Kasumi-1 (cell line): ENCODE measurements at regions not wholly inside any gene's neighbourhood (a gene's known extent, or its start where the extent isn't known, plus 50 kb on each side); places are given as distances from the start of the nearest gene placed in this dataset.

Experiments used
- DNase-seq, 2 experiments: peaks; one replicate each; lab custom pipeline; 2025; lab: John Stamatoyannopoulos, UW

DNA sequence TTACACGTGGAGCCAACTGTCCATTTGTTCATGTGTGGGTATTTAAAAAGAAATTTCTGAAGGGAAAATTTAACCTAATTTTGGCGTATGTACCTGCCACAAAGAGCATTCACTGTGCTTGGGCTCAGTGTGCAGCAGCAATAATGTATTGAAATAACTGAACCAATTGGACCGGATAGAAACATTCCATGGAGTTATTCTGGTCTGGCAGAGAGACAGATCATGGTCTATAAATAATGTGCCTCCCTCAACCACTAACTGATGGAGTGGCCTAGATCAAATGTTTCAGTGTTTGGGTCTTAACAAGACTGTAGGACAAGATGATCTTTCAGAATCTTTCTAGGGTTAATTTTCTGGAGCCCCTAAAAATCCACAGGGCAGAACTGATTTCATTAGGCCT, 469.7 kb downstream of the PRELID2 start:
- no peak for DNase-seq

DNA sequence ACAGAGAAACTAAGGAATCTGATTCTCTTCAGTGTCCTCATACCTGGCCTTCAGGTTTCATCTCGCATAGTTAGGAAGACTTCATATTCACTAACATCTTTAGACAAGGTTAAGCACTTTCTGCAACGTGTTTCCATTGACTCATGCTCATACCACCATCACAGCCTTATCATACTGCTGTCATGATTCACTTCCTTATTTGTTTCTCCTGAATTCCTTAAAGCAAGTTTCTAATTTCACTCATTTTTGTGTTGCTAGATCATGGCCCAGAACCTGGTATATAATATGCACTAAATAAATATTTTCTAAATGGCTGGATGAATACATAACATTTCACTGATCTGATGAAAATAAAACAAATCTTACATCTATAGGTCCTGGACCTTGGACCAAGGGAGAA, 472.9 kb downstream of the PRELID2 start:
- no peak for DNase-seq

DNA sequence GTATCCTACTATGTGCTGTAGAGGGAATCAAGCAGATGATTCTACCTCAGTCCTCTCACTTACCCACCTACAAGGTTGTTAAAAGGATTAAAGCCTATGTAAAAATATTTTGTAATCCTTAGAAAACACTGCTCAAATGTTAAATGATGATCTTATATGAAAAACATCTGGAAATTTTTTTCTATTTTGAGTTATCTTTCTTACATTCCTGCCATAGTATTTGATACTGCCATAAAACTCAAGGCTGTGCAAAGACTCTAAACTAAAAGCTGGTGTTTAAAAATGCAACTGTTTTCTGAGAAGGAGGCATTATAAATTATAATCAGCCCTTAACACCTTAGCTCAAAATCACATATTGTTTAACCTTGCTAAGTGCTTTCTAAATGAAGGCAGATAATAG, 474.2 kb downstream of the PRELID2 start:
- no peak for DNase-seq

DNA sequence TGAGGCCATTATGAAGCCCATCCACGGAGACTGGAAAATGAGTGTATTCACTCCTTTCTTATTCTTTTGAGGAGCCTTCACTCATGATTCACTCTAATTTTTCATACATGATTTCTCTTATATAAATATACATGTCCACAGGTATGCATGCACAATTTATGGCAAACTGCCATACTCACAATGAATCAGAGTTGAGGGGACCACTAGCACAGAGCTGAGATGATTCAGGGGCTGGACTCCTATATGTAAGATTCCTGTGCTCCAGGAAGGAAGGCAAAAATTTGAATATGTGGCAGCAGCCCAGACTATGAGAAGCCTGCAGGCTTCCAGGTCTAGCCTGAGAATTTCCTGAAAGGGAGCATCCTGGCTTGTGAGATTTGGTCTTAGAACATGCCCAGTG, 484.6 kb downstream of the PRELID2 start:
- DNase-seq: no peak

DNA sequence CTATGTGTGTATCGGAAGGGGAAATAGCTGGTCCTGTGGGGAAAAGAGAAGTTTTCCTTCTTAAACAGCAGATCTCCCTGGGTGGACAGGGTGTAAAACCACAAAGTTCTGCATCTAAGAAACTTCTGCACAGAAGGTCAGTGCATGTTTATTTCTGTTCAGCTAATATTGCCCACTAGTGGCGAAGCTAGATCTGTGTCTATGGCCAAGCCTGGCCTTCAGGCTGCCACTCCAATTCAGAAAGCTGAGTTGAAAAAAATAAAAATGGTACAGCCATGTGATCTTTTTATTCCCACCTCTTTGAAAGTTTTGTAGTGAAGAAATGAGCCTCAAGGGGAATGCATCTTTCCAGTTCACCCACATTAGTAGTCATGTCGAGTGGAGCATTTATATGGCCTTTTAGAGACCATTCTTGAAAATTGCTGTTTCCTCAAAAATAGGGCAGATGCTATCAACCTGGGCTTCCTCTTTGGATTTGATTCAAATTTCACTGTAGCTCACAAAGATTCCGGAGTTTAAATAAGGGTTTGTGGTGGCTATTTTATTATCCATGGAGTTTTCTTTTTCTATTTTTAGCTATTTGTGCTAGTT, 488.0 kb downstream of the PRELID2 start:
- DNase-seq: peak; percentile 14 to 53

DNA sequence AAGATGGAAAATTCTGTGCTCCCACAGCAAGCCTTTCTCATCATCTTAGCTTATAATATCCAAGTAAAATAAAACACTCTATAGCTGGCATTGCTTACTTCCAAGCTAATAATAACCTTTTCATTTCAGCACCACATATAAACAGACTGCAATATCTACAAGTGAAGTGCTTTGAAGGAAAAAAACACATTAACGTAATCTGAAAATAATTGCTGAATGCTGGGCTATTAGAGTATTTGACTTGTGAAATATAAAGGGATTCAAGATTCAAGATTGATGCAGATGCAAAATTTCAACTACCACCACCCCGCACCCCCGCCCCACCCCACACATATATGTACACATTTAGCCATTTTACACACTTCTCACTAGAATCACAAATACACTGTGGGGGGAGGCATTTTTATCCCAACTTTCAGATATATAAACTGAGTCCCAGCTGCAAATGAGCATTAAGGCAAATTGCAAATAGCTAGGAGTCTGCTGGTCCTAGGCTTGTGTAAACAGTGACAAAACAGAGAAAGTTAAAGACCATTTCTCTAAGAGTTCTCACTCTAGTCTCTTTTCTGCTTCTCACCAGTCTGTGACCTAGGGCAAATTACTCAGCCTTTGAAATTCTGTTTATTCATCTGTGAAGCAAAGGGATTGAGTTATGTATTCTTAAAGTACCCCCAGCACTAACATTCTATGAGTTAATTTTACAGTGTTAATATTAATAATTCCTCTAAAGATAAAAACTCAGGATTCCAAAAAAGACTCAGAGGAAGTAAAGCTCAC, 489.4 kb downstream of the PRELID2 start:
- DNase-seq: no peak

DNA sequence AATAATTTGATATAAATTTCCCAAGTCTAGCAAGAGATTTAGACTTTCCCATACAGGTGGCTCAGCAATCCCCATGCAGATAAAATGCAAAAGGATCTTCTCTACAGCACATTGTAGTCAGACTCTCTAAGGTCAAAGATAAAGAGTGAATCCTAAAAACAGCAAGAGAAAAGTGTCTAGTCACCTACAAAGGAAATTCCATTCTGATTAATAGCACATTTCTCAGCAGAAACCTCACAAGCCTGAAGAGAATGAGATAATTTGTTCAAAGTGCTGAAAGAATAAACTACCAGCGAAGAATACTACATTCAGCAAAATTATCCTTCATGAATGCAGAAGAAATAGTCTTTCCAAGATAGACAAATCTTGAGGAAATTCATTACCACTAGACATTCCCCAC, 493.3 kb downstream of the PRELID2 start:
- no peak for DNase-seq

DNA sequence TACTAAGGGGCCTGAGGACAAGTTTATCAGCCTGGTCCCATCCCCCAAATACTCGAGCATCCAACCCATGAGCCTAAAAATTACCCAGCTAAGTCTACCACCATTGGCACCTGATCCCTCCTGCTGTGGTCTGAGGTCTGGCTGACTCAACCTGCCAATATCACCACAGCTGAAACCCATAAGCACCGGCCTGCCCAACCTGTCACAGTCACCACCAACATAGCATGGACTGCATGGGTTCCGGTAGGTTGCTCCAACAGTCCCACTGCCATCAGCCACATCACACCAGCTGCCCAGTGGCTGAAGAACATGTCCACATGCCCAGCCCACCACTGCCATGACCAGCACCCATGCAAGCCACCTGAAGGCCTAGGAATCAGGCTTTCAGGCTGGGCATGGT, 495.0 kb downstream of the PRELID2 start:
- DNase-seq: no peak

DNA sequence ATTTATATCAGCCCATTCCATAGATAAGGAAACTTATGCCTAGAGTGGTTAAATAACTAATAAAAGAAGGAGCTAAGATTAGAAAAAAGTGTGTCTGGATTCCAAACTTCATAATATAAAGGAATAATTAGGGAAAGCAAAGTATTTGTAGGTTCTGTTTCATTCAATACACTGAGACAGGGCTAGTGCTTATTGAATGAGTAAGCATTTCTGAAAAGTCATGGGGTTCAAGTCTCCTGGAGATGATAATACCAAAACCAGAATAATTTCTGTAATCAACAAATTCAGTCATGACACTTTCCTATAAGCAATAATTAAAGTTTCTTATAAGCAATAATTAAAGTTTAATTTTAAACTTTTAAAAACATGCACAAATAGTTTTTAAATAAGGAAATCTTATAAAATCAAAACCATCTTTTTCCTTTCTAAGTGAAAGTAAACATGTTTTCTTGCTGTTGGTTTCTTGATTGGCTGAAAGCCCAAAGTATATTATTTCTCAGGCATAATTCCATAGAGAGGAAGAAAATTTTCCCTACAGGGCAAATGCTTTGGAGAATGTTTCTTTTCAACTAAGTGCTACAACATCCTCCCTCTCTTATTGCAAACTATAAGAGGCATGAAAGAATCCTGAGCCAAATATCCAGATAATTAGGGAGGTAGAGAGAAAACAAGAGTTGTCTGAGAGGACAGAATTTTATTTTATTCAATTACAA, 510.2 kb downstream of the PRELID2 start:
- no peak for DNase-seq

DNA sequence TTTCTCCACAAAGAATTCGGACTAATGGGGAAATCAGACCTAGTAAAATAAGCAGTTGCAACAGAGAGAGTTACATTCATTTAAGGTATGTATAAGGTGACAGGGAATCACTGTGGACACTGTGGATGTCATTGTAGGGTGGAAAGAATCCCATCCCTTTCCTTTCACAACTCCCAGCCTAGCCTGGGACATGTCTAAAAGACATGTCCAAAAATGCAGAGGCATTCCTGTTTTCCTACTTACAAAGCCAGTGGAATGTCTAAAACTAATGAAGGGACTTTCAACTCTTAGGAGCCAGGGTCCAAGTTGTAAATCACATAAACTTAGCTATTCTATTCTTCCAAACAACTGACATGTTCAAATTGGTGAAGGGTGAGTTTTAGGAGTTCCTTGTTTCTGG, 511.0 kb downstream of the PRELID2 start:
- DNase-seq: no peak

DNA sequence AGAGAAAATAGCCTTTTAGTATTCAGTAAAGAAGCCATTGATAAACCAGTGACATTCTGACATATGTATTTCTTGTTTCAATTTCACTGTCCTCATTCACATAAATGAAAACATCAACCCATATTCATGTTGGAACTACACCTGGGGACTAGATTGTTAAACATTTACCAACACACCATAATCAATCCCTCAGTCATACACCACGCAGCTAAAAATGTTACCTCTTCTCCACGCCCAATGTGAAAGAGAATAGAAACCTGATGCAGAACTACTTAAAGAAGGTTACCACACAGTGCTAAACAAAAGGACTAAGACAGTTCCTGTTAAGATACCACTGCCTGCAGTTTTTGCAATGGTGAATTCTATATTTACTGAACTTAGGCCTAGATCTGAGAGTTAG, 518.9 kb downstream of the PRELID2 start:
- DNase-seq: no peak

DNA sequence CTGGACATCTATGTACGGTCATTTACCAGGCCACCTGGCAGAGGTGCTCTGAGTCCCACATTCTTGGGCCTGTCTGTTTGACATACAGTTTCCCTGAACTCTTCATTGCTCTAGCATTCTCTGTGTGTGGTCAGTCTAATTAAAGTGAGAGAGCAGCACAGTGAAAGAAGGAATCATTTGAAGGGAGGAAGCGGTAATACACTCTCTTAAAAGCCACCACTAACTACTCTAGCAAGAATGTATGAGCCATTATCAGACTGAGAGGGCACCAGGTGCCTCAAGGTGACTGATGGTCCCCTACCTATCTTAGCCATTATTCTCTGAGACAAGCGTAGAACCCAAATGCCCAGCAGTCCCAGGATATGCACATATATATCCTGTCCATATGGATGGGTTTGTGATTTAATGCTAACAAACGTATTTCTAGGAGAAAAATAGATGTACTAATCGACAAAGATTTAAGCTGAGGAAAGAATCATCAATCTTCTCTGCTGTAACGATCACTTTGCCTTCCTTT, 527.2 kb downstream of the PRELID2 start:
- DNase-seq: no peak

DNA sequence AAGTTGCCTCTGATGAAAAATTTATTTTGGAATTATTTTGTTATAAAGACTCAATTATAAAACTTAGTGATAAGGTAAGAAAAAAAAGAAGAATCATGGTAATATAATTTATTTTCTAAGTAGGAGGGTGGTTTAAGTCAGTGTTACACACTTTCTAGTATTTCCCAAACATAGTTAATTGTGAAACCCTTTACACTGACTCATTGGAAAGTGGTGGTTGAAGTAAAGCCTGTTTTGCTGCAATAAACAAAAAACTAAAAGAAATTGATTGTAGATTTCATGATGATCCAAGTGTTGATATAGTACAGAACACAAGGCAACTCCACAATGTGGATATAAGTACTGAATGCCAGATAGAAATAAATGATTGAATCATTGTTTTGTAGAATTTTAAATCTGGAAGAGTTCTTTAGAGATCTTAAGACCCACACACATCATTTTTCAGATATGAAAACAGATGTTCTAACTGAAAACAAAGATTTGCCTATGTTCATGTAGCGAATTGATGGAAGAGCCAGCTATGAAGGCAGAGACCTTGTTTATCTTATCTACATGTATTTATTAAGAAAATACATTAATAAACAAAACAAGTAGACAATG, 539.8 kb downstream of the PRELID2 start:
- no peak for DNase-seq

DNA sequence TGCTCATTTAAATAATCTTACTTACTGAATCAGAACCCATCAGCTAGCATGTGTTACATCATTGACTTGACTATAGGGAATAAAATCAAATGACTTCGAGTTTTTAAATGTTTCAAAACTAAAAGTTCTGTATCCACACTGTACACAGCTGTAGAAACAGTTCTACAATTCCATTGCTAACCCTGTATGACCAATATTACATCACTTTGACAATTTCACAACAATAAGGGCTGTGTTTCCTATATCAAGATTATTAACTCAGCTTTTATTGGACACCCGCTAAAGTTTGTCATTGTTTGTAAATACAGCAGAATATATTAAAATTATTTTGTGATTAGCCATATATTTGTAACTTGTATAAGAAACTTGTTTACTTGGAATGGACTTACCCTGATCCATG, 540.8 kb downstream of the PRELID2 start:
- DNase-seq: no peak

DNA sequence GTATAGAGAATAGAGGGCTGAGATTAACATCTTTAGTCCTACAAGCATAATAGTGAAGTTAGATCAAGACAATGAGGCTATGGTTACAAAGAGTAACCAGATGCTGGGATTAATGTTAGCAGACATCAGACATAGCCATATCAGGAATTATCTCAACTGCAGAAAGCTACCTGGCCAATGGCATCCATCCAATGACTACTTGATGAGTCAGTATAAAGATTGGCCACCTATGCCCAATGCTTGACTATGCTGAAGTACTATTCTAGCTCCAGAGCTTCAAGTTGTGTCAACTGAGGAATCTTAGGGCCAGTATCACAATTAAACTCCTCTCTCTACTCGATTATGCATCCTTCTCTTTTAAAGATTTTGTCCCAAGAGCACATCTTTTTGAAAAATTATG, 541.4 kb downstream of the PRELID2 start:
- DNase-seq: no peak

DNA sequence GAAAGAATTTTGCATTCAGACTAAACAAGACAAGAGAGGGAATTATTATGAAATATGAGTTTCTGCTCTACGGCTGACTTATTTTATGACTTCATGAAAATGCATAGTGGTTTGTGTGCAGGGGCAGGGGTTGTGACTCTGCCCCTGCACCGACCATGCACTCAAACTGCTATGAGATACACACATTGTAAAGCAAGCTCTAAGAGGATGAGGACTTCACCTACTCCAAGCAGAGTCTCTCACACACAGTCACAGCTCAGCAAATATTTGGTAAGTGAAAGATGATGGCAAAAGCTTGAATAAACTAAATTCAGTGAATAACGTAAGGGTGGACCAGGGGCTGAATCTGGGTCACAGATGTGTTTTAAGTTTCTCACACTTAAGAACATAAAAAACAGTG, 542.9 kb downstream of the PRELID2 start:
- DNase-seq: no peak

DNA sequence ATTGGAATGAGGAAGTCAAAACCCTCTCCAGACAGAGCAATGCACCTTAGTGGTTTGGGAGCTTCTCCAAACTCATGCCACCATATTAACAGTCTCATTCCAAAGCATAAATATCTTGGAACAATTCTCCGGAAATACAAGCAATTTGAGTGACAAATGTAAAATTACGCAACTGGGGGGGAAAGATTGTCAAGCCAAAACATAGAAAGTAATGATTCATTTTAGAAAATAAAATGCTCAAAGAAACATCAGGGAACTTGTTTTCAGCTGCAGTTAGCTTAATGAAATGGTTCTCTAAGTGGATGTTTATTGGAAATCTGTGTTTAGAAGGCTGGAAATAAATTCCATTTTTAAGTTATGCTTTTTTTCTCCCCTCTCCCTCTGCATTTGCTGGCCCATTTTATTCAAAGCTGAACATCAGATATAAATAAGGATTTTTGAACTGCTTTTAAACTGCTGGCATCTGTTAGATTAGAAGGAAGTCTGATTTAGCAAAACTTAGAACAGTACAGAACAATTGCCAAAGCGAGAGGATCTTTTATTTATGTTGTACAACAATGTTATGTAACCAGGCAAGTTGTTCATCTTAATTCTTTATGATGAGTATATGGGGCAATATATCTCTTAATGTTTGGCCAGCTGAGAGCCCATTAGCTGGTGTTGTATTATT, 551.9 kb downstream of the PRELID2 start:
- DNase-seq: no peak

DNA sequence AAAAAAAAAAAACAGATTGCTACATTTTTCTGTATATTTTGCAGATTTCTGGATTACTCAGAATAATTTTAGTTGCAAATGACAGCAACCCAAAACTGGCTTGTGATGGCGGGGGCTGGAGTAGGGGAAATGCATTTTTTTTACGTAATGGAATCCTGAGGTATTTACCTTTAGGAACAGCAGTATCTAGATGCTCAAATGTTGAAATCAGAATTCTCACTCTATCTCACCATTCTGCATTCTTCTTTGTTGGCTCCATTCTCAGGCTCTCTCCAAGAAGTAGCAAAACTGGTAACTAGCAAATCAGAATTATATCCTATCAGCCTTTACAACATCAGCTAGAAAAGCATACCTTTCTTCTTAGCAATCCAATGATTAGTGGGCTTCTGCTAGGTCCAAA, 554.3 kb downstream of the PRELID2 start:
- DNase-seq: no peak

DNA sequence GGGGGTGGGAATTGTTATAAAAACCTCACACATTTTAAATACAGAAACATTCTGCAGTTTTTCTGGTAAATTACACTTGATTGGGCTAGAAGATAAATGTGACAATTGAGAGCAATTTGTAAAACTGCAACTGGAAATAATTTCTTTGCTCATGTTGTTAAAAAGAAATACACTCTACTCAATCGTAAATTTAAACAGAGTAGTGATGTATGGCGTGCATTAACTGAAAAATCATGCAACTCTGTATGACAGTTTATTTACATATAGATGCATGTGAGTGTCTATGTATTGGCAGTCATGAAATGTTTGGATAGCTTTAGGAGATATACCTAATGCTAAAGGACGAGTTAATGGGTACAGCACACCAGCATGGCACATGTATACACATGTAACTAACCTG, 554.9 kb downstream of the PRELID2 start:
- no peak for DNase-seq

DNA sequence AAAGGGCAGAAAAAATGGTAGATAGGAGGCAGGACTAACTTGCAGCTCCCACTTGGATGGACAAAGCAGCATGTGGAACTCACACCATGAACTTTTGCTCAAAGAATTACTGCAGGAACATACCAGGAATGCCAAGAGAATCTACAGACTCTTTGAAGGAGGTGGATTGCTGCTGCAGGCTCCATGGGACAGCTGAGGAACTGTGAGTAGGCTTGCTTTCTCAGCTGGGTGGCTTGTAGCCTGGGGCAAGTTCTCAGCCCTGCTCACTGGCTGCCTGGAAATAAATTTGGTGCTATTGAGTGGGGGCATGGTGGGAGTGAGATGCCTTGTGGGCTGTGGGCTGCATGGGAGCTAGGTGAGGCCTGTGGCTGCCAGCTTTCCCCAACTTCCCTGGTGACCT, 574.5 kb downstream of the PRELID2 start:
- no peak for DNase-seq

DNA sequence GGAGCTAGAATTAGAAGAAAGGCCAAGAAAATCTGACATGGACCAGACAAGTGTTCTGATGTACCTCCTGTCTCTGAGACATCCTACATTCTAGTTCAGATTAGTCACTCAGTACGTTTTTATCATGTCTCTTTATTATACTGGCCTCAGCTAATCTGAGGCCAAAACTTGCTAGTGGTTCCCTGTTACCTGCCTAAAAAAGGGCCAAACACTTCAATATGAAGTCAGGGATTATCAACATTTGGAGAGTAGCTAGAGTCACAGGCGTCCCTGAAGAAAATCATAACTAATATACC, 587.4 kb downstream of the PRELID2 start:
- DNase-seq: no peak

DNA sequence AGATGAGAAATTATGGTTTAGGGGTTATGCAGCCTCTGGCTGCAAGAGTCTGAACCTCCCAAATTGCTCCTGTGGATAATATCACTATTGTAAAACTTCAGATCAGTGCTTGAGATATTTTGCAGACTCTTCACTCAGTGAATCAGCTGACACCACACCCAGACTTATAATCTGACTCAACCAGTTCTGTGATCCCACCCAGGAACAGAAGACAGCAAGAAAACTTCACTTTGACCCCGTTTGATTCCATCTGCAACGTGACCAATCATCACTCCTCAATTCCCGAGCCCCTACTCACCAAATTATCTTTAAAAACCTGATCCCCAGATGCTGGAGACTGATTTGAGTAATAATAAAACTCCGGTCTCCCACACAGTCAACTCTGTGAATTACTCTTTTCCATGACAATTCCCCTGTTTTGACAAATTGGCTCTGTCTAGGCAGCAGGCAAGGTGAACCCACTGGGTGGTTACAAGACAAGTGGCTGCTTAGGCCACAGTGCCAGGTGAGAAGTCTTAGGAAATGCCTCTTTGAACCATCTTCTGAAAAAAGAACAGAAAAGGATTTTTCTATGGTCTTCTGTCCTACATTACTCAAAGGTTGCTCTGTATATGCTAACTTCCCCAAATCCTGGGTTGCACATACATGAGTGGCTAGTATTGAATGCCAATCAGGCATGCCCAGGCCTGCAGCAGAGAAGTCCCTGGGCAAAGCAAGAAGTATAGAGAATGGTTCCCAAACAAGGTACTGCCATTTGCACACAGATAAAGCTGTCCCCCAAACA, 588.0 kb downstream of the PRELID2 start:
- DNase-seq: no peak
